Cardiac fibroblast (primary cell): ENCODE measurements at regions not wholly inside any gene's neighbourhood (a gene's known extent, or its start where the extent isn't known, plus 50 kb on each side); places are given as distances from the start of the nearest gene placed in this dataset.
A peak's percentile ranks its signal among the peaks of the same experiment; 100 is the strongest.

ENCODE experiments used
- DNase-seq, 2 donors: peaks; one replicate each; pipeline versions ENCODE4 v3.0.0 to v3.0.0-alpha.2; 2010; ENCODE audit warnings: low read depth in 2 of 2
- H3K4me3 ChIP-seq, 2 donors: replicated peaks in 1 of 2; 1 replicate in 1 of 2; 2 replicates in 1 of 2; pipeline ENCODE4 v1.5.1; 2011; ENCODE audit warnings: low read depth in 2 of 2, low read length in 2 of 2, mild to moderate bottlenecking in 2 of 2, moderate library complexity in 1 of 2
- CTCF ChIP-seq: IDR thresholded peaks from one replicate; pipeline ENCODE4 v1.5.1; 2011; ENCODE audit warnings: low read depth, mild to moderate bottlenecking, low read length, inconsistent platforms

GRCh38 chr10:84820596-84820995, 492.2 kb downstream of the CCSER2 start:
- no peak for DNase-seq
- no peak for TF ChIP-seq CTCF
- no peak overlapping the region for H3K4me3 ChIP-seq

GRCh38 chr10:84822931-84823630, 494.7 kb downstream of the CCSER2 start:
- TF ChIP-seq CTCF, result no peak
- no peak for DNase-seq
- H3K4me3 ChIP-seq, result no peak overlapping the region

GRCh38 chr10:84824525-84824924, 496.1 kb downstream of the CCSER2 start:
- no peak for DNase-seq
- no peak for TF ChIP-seq CTCF
- no peak overlapping the region for H3K4me3 ChIP-seq

- DNase-seq, result peak; percentile 34 to 41
- H3K4me3 ChIP-seq, result no peak overlapping the region
- TF ChIP-seq CTCF, result no peak
Observed at GRCh38 chr10:84825330-84825729, 496.9 kb downstream of the CCSER2 start.

GRCh38 chr10:84826704-84827103, 498.3 kb downstream of the CCSER2 start:
- no peak for TF ChIP-seq CTCF
- DNase-seq, result no peak
- no peak overlapping the region for H3K4me3 ChIP-seq

- no peak overlapping the region for H3K4me3 ChIP-seq
- no peak for DNase-seq
- no peak for TF ChIP-seq CTCF
Observed at GRCh38 chr10:84829131-84829530, 500.7 kb downstream of the CCSER2 start.
